CD14-positive monocyte (primary cell): ENCODE measurements at regions not wholly inside any gene's neighbourhood (a gene's known extent, or its start where the extent isn't known, plus 50 kb on each side); places are given as distances from the start of the nearest gene placed in this dataset.

Source experiments
- DNase-seq, 3 donors: peaks; one replicate each; pipeline ENCODE4 v3.0.0-alpha.2; 2011 to 2022
- H2AFZ ChIP-seq: 2 replicates; pipeline ENCODE4 v1.6.0; 2012; ENCODE audit warnings: mild to moderate bottlenecking, low read depth, low read length, inconsistent platforms; ENCODE audit not compliant: insufficient read depth, poor library complexity, severe bottlenecking
- H3K27ac ChIP-seq, 2 donors: 1 replicate in 1 of 2; 2 replicates in 1 of 2; pipeline ENCODE4 v1.5.1; 2012 to 2013; ENCODE audit warnings: low read length in 2 of 2, control low read depth in 1 of 2, inconsistent platforms in 1 of 2, low read depth in 1 of 2, mild to moderate bottlenecking in 1 of 2
- H3K27me3 ChIP-seq, 2 donors: one replicate each; pipeline versions ENCODE4 v1.6.0 to v1.6.1; 2011 to 2013; ENCODE audit warnings: low read length in 2 of 2; ENCODE audit not compliant: control insufficient read depth in 2 of 2, insufficient read depth in 2 of 2
- H3K36me3 ChIP-seq, 2 donors: replicated peaks in 1 of 2; 1 replicate in 1 of 2; 2 replicates in 1 of 2; pipeline versions ENCODE4 v1.5.1 to v1.6.1; 2012 to 2013; ENCODE audit warnings: low read length in 2 of 2, control low read depth in 1 of 2, inconsistent platforms in 1 of 2, mild to moderate bottlenecking in 1 of 2; ENCODE audit not compliant: insufficient read depth in 2 of 2, control insufficient read depth in 1 of 2
- H3K4me1 ChIP-seq, 2 donors: 1 replicate in 1 of 2; 2 replicates in 1 of 2; pipeline versions ENCODE4 v1.5.1 to v1.6.1; 2012 to 2013; ENCODE audit warnings: low read length in 2 of 2, control low read depth in 1 of 2, inconsistent platforms in 1 of 2, mild to moderate bottlenecking in 1 of 2, moderate library complexity in 1 of 2; ENCODE audit not compliant: insufficient read depth in 2 of 2, control insufficient read depth in 1 of 2
- H3K4me2 ChIP-seq: replicated peaks from 2 replicates; pipeline ENCODE3; 2012; ENCODE audit warnings: low read length, moderate library complexity, mild to moderate bottlenecking; ENCODE audit not compliant: poor library complexity, severe bottlenecking; ENCODE audit errors: extremely low read depth
- H3K4me3 ChIP-seq, 3 experiments: fragments of 200-600 bp in 1 of 3; sonication (generic) in 1 of 3; replicated peaks in 1 of 3; 1 replicate in 2 of 3; 2 replicates in 1 of 3; pipeline ENCODE4 v1.5.1; 2011 to 2013; ENCODE audit warnings: low read length in 3 of 3, mild to moderate bottlenecking in 3 of 3, control low read depth in 2 of 3, low read depth in 2 of 3, inconsistent platforms in 1 of 3, moderate library complexity in 1 of 3
- H3K79me2 ChIP-seq: 2 replicates; pipeline ENCODE4 v1.6.0; 2012; ENCODE audit warnings: mild to moderate bottlenecking, control low read depth, inconsistent platforms, low read length, moderate library complexity; ENCODE audit not compliant: insufficient read depth
- H3K9ac ChIP-seq: 2 replicates; pipeline ENCODE4 v1.6.0; 2017; ENCODE audit warnings: low read length, mild to moderate bottlenecking; ENCODE audit not compliant: insufficient read depth, poor library complexity, severe bottlenecking
- H3K9me3 ChIP-seq, 2 donors: replicated peaks in 1 of 2; 1 replicate in 1 of 2; 2 replicates in 1 of 2; pipeline versions ENCODE4 v1.5.1 to v1.6.1; 2012 to 2013; ENCODE audit warnings: low read length in 2 of 2, control low read depth in 1 of 2; ENCODE audit not compliant: control insufficient read depth in 1 of 2, insufficient read depth in 1 of 2
- H4K20me1 ChIP-seq: 2 replicates; pipeline ENCODE4 v1.6.0; 2012; ENCODE audit warnings: mild to moderate bottlenecking, low read length, control low read depth, moderate library complexity; ENCODE audit not compliant: insufficient read depth
- H3K27ac Mint-ChIP-seq, 7 donors: one replicate each; pipeline ENCODE4 v1.8.0; 2020; ENCODE audit warnings: mild to moderate bottlenecking in 7 of 7, mixed read lengths in 7 of 7, moderate library complexity in 6 of 7, inconsistent platforms in 2 of 7
- H3K27me3 Mint-ChIP-seq, 3 donors: one replicate each; pipeline ENCODE4 v1.8.0; 2021 to 2022; ENCODE audit warnings: low read depth in 3 of 3, mild to moderate bottlenecking in 3 of 3, mixed read lengths in 3 of 3, moderate library complexity in 3 of 3, inconsistent platforms in 1 of 3
- H3K36me3 Mint-ChIP-seq, 2 donors: one replicate each; pipeline ENCODE4 v1.8.0; 2020; ENCODE audit warnings: mixed read lengths in 2 of 2, inconsistent platforms in 1 of 2, mild to moderate bottlenecking in 1 of 2
- H3K4me1 Mint-ChIP-seq: one replicate; pipeline ENCODE4 v1.8.0; 2020; ENCODE audit warnings: mild to moderate bottlenecking, mixed read lengths
- H3K4me3 Mint-ChIP-seq, 2 donors: one replicate each; pipeline ENCODE4 v1.8.0; 2020; ENCODE audit warnings: mild to moderate bottlenecking in 2 of 2, mixed read lengths in 2 of 2, moderate library complexity in 1 of 2
- H3K9me3 Mint-ChIP-seq, 7 donors: one replicate each; pipeline ENCODE4 v1.8.0; 2020 to 2022; ENCODE audit warnings: mixed read lengths in 7 of 7, mild to moderate bottlenecking in 6 of 7, moderate library complexity in 6 of 7, inconsistent platforms in 2 of 7
- WGBS: methylation state at CpG from one replicate; pipeline ENCODE4 v1.1.5; 2013; ENCODE audit warnings: missing lambda C conversion rate; ENCODE audit not compliant: insufficient coverage; 5-methylcytosine and 5-hydroxymethylcytosine counted together
- intact Hi-C, 2 donors: fragments of 100-400 bp; cut with micrococcal nuclease; formaldehyde crosslinking; loops; one replicate each; pipeline versions ENCODE4 v1.15.0 to v1.15.1; 2023
- TF ChIP-seq, protein P1 (sequence below): fragments of 200-600 bp; IDR thresholded peaks from one replicate; pipeline ENCODE4 v1.8.0; 2022; ENCODE audit warnings: antibody characterized with exemption, mild to moderate bottlenecking

GRCh38 chr3:168964736-168965135 lies 698.8 kb downstream of the MECOM start:
- DNase-seq, result no peak
- Histone ChIP-seq H3K27ac (no peak overlapping the region), H3K79me2 (no peaks in the 10 kb centered on the region), H3K9me3 (no peaks in the 10 kb centered on the region), H3K4me3 (no peak overlapping the region), H3K4me2 (no peak overlapping the region), H3K36me3 (no peaks in the 10 kb centered on the region), H3K27me3 (no peaks in the 10 kb centered on the region), H3K4me1 (no peaks in the 10 kb centered on the region), H2AFZ (no peak overlapping the region), H4K20me1 (no peaks in the 10 kb centered on the region), H3K9ac (no peak overlapping the region)
- H3K9me3 Mint-ChIP-seq, result peaks cover 0 to 6% (median 1%) of the 10 kb centered on the region in 7 donors
- H3K27me3 Mint-ChIP-seq, result no peaks in the 10 kb centered on the region
- intact Hi-C loops, result no loop called here
- no peak overlapping the region for H3K4me3 Mint-ChIP-seq
- no peaks in the 10 kb centered on the region for H3K4me1 Mint-ChIP-seq
- 94% methylated on average over 8 of the region's 9 CpGs for WGBS
- H3K27ac Mint-ChIP-seq, result no peak overlapping the region
- H3K36me3 Mint-ChIP-seq, result no peaks in the 10 kb centered on the region
- TF ChIP-seq, protein P1, sequence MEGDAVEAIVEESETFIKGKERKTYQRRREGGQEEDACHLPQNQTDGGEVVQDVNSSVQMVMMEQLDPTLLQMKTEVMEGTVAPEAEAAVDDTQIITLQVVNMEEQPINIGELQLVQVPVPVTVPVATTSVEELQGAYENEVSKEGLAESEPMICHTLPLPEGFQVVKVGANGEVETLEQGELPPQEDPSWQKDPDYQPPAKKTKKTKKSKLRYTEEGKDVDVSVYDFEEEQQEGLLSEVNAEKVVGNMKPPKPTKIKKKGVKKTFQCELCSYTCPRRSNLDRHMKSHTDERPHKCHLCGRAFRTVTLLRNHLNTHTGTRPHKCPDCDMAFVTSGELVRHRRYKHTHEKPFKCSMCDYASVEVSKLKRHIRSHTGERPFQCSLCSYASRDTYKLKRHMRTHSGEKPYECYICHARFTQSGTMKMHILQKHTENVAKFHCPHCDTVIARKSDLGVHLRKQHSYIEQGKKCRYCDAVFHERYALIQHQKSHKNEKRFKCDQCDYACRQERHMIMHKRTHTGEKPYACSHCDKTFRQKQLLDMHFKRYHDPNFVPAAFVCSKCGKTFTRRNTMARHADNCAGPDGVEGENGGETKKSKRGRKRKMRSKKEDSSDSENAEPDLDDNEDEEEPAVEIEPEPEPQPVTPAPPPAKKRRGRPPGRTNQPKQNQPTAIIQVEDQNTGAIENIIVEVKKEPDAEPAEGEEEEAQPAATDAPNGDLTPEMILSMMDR, result no peak

DNA sequence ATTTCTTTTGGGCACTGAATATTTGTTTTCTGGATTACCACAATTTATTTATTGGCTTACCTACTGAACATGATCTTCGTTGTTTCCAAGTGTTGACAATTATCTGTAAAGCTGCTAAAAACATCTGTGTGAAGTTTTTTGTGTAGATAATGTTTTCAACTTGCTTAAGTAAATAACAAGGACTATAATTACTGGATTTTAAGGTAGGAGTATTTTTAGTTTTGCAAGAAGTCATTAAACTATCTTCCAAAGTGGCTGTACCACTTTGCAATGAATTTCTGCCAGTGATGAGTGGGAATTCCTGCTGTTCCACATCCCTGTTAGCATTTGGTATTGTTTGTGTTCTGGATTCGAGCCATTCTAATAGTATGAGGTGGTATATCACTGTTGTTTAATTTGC lies 702.2 kb downstream of the MECOM start:
- H3K27ac Mint-ChIP-seq, result no peak overlapping the region
- Histone ChIP-seq H3K27ac (no peak overlapping the region), H2AFZ (no peak overlapping the region), H3K4me2 (no peak overlapping the region), H3K27me3 (no peaks in the 10 kb centered on the region), H4K20me1 (no peaks in the 10 kb centered on the region), H3K4me3 (no peak overlapping the region), H3K36me3 (no peaks in the 10 kb centered on the region), H3K9ac (no peak overlapping the region), H3K79me2 (no peaks in the 10 kb centered on the region), H3K9me3 (no peaks in the 10 kb centered on the region), H3K4me1 (no peaks in the 10 kb centered on the region)
- WGBS, result no CpG with 5 or more reads among the region's 2 CpGs
- DNase-seq, result no peak
- H3K36me3 Mint-ChIP-seq, result no peaks in the 10 kb centered on the region
- intact Hi-C loops, result no loop called here
- peaks cover 0 to 6% (median 0%) of the 10 kb centered on the region in 7 donors for H3K9me3 Mint-ChIP-seq
- TF ChIP-seq, protein P1, result no peak
- no peaks in the 10 kb centered on the region for H3K27me3 Mint-ChIP-seq
- no peaks in the 10 kb centered on the region for H3K4me1 Mint-ChIP-seq
- H3K4me3 Mint-ChIP-seq, result no peak overlapping the region
